ENCODE measurements at regions not wholly inside any gene's neighbourhood (a gene's known extent, or its start where the extent isn't known, plus 50 kb on each side); places are given as distances from the start of the nearest gene placed in this dataset.

- DNase-seq (ENCODE audit: low read depth), result no peak
These were observed 392.2 kb downstream of the C6orf118 start for GRCh38 chr6:164917211-164917610.

DNA sequence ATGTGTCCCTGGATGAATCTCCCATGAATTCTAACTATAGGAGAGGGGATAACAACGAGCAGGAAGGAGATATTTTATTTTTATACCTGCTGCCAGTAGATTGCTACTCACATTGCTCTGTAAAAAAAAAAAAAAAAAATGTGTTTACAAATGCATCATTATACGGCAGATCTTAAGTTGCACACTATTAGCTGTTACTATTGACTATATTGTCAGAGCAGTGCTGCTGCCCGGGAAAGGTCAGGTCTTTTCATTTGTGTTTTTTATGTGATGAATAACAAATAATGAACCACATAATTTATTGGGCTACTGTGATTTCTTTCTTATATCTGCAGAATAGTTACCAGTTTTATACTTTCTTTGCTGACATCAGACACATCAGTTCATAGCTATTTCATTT, 393.3 kb downstream of the C6orf118 start:
- DNase-seq (ENCODE audit: low read depth), result no peak

- no peak for DNase-seq (ENCODE audit: low read depth)
These were observed 397.4 kb downstream of the C6orf118 start for GRCh38 chr6:164911873-164912580.

DNA sequence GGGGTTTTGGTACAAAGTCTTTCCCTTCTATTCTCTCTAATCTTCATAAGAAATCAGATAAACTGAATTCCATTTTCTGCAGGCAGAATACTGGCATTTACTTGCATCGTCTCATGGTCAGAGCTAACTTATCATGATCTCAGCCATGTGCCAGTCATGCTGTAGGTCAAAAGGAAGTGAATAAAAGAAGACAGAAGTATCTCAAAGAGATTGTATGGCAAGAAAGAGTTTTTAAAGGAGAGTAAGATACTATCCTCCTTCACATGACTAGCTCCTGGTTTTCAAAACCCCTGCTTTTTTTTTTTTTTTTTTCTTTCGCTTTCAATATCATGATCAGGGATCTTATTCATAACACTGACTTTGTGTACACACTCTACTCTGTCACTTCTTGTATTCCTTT, 398.3 kb downstream of the C6orf118 start:
- no peak for DNase-seq (ENCODE audit: low read depth)

- no peak for DNase-seq (ENCODE audit: low read depth)
These were observed 402.6 kb downstream of the C6orf118 start for GRCh38 chr6:164906766-164907165.

DNA sequence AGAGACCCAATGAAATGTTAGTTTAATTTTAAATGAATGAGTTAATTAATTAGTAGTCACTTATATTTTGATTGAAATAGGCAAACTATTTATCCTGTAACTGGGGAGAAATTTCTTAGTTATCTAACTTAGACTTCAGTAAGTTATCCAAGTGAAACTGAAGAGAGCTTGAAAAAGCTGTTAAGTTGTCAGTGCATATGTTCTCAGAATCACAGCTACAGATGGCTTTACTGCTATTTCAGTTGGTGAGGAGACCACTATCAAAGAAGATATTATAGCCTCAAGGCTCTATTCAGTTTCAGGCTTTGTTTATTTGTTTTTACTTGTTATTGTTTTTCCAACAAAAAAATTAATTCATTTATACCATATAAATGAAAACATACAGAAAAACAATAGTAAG, 404.1 kb downstream of the C6orf118 start:
- DNase-seq (ENCODE audit: low read depth), result no peak

DNA sequence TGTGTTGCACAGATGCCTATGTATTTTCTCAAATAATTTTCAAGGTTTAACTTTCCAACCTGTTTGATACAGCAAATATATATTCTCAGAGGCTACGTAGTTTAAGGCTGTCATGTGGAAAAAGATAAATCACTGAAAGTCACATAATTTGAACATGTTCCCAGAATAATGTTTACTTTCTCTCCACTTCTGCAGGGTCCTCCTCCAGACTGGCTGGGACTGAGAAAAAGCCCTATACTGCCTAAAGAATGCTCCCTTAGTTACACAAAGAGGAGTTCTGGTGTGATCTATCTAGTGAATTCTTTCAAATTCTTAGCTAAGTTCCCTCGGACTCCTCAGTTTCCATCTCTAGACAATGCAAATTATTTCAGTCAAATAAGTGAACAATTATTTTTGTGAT, 411.0 kb downstream of the C6orf118 start:
- no peak for DNase-seq (ENCODE audit: low read depth)

DNA sequence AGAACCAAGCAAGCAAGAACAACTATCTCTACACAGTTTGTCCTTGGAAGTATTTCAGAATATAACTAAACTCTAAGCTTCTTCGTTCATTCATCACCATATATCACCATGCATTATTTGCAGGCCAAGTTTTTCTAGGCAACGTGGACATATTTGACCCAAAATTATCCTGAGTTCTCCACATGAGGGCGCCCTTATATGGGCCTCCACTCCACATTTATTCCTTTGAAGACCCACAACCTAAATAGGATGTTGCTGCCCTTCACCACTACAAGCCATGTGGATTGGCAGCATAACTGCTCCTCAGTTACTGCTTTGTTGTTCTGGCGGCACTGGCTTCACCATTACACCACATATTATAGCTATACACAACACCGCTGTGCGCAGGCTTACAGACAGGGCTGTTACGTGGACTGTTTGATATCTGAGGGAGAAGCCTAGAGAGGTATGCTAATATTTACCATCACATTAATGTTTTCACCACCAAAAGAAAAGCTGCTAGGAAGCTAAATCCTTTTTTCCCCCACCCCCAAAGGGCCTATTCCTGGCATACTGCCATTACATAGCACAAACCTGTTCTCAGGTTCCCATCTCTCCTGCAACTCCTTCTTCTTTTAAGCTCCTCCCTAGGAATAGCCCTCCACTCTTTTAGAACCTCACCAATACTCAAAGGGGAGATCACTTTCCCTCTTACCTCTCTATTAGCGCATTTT, 411.7 kb downstream of the C6orf118 start:
- DNase-seq (ENCODE audit: low read depth), result no peak

DNA sequence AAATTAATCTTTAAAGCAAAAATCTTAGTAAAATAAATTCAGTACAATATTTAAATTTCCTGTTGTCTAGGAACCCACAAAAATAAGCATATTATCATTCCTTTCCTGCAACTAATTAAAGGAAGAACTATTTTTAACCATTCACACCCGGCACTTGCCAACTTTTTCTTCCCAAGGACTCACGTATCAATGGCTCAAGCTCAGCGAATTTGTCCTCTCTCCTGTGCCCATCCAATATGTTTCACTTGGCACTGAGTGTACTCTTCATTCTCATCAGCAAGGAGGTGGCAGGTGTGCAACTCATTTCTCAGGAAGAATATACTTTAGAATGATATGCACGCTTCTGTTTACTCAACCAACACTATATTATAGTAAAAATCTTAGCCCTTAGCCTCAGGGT, 419.4 kb downstream of the C6orf118 start:
- no peak for DNase-seq (ENCODE audit: low read depth)

- no peak for DNase-seq (ENCODE audit: low read depth)
These were observed 421.7 kb downstream of the C6orf118 start for GRCh38 chr6:164887660-164888059.

DNA sequence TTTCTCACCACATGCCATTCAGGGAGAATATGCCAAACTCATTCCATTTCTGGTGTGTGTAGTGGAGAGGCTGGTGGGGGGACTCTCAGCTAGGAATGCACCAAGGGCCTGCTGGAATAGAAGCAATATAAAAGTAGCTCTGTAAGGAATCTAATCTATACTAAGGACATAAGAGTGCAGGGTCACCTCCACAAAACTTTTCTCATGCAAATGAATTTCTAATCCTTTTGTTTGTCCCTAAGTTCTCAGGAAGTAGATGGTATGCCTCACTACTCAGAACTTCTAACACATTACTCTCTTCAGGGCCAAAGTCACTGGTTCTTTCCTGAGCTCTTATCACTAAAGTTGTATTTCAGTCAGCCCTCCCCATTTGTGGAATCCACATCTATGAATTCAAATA, 427.2 kb downstream of the C6orf118 start:
- no peak for DNase-seq (ENCODE audit: low read depth)

GRCh38 chr6:164871783-164872182, 437.6 kb downstream of the C6orf118 start:
- no peak for DNase-seq (ENCODE audit: low read depth)

- no peak for DNase-seq (ENCODE audit: low read depth)
These were observed 439.2 kb downstream of the C6orf118 start for GRCh38 chr6:164870164-164870563.

DNA sequence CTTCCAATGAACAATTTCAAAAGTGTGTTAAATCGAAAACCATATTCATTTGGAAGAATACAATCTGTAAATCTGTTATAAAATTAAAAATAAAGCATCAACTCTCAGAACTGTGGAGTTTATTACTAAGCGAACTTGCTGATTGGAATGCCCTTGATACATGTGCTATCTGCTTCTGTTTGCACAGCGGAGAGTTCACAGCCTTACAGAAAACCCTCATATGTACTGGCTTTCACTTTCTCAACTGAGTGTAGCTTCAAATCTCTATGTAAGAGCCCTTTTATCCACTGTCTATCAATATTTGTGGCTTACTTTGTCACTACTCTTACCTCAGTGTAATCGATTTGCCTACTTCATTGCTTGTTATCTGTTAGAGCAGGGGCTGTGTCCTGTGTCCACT, 447.4 kb downstream of the C6orf118 start:
- DNase-seq (ENCODE audit: low read depth), result no peak

DNA sequence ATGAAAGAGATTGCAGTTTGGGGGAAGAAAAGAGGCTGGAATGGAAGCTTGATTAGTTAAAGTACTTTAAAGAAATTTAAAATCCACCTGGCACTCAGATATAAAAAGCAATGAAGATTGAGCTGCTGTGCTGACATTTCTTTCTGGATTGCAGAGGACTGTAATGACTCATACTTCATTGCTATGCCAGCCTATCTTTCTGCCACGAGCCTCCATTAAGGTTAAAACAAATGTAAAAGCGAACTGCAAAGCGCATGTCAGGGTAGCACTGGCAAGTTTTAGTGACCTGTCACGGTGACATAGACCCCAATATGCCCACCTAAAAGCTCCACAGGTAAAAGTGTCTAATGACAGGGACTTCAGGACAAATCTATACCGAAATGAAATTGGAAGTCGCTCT, 449.6 kb downstream of the C6orf118 start:
- DNase-seq (ENCODE audit: low read depth), result no peak

DNA sequence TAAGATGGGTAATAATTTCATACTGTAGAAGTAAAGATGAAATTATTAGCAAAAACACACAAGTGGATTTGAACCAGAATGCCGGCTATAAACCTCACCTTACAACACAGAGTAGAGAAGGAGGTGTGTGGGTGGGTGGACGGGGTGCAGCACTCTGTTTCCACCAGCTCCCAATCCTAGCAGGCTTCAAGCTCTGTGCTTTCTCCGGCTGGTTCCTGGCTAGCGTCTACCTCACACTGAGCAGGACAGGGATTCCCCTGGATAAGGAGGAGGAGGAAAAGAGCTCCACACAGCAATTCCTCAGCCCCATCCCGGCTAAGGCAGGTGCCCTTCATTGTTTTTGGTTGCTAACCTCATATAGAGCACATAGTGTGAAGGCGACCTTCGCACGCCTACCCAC, 453.3 kb downstream of the C6orf118 start:
- no peak for DNase-seq (ENCODE audit: low read depth)

DNA sequence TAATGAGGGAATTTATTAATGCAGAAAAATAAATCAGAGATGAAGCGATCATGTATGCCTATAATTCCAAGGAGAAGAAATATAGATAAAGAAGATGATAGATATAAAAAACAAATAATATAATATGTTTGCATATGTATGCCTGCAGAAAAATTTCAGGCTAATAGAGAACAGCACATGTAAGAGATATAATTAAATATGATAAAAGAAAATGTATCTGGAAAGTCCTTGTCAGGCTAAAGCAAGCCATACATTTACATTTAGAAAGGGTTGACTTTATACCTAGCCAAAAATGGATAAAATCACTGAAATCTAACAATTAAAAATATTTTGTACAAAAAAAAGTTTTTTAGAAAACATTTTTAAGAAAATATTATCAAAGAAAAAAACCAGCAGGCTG, 454.1 kb downstream of the C6orf118 start:
- no peak for DNase-seq (ENCODE audit: low read depth)

DNA sequence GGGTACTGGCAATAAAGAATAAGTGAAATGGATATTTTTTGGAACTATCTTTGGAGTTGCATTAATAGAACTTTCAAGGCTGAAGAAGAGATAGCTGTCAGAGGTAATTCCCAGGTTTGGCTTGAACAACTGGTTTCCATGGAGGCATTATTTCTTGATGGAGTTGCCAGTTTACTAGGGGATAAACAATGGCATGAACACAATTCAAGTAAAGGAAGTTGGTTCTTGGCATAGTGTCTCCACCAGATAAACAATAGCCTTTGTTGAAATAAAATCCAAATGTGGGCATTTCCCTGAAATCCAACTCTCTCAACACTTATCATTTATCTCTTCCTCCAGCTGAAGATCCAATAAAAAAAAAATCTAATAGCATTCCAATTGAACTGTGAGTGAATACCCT, 454.9 kb downstream of the C6orf118 start:
- DNase-seq (ENCODE audit: low read depth), result no peak

- DNase-seq (ENCODE audit: low read depth), result no peak
These were observed 463.6 kb downstream of the C6orf118 start for GRCh38 chr6:164845773-164846172.

- DNase-seq (ENCODE audit: low read depth), result no peak
These were observed 467.3 kb downstream of the C6orf118 start for GRCh38 chr6:164842085-164842484.

GRCh38 chr6:164838068-164838615, 471.3 kb downstream of the C6orf118 start:
- DNase-seq (ENCODE audit: low read depth), result no peak

GRCh38 chr6:164836486-164836885, 472.9 kb downstream of the C6orf118 start:
- no peak for DNase-seq (ENCODE audit: low read depth)

DNA sequence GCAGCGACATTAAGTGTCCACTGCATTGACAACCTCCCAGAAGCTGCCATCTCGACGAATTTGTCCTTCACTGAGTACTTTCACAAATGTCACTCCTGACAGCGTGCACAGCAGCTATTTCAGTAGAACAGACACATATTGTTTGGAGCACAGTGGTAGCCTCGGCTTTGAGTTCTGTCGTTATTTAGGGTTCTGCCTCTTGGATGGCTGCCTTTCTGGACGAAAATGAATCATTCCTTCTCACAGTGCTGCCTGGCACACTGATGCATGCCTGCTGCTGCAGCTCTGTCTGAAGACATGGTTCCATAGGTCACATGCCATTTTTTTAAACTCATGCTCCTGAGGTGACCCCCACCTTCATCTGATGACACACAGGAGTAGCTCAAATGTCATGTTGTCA, 477.0 kb downstream of the C6orf118 start:
- DNase-seq (ENCODE audit: low read depth), result no peak

GRCh38 chr6:164827537-164827936, 481.9 kb downstream of the C6orf118 start:
- DNase-seq (ENCODE audit: low read depth), result no peak
